ENCODE measurements at regions not wholly inside any gene's neighbourhood (a gene's known extent, or its start where the extent isn't known, plus 50 kb on each side); places are given as distances from the start of the nearest gene placed in this dataset.

GRCh38 chr16:59060207-59060606 is 326.1 kb upstream of the GOT2 start:
- H3K36me3 ChIP-seq: no peaks in the 10 kb centered on the region
- TF ChIP-seq POLR2A (IDR thresholded peaks at IDR 0.05) (no peak), EP300 (IDR thresholded peaks at IDR 0.05) (no peak), POLR2AphosphoS5 (IDR thresholded peaks at IDR 0.05) (no peak), CTCF (IDR thresholded peaks at IDR 0.05) (no peak)
- H3K4me1 ChIP-seq: no peaks in the 10 kb centered on the region
- 64% methylated on average over 1 of the region's 1 CpG for WGBS
- no peak overlapping the region for H3K27ac ChIP-seq
- no peak overlapping the region for H3K4me3 ChIP-seq
- no peaks in the 10 kb centered on the region for H3K9me3 ChIP-seq
- H3K27me3 ChIP-seq: no peaks in the 10 kb centered on the region
- DNase-seq (ENCODE audit: low spot score in 2 of 2): no peak

DNA sequence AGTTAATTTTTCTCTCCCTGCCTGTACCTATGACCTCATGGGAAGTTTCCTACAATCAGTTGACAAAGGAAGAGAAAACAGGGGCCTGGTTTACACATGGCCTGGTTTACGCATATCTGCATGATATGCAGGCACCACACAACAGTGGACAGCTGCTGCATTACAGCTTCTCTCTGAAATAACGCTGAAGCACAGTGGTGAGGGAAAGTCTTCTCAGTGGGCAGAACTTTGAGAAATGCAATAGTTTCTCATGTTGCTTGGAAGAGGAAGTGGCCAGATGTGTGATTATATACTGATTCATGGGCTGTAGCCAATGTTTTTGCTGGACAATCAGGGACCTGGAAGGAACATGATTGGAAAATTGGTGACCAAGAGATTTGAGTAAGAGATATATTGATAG is 324.1 kb upstream of the GOT2 start:
- H3K4me1 ChIP-seq: no peaks in the 10 kb centered on the region
- no peak overlapping the region for H3K27ac ChIP-seq
- DNase-seq (ENCODE audit: low spot score in 2 of 2): no peak
- no peaks in the 10 kb centered on the region for H3K9me3 ChIP-seq
- H3K4me3 ChIP-seq: no peak overlapping the region
- no peaks in the 10 kb centered on the region for H3K36me3 ChIP-seq
- no peak for TF ChIP-seq POLR2A (IDR thresholded peaks at IDR 0.05)
- 76% methylated on average over 2 of the region's 2 CpGs for WGBS
- H3K27me3 ChIP-seq: no peaks in the 10 kb centered on the region

DNA sequence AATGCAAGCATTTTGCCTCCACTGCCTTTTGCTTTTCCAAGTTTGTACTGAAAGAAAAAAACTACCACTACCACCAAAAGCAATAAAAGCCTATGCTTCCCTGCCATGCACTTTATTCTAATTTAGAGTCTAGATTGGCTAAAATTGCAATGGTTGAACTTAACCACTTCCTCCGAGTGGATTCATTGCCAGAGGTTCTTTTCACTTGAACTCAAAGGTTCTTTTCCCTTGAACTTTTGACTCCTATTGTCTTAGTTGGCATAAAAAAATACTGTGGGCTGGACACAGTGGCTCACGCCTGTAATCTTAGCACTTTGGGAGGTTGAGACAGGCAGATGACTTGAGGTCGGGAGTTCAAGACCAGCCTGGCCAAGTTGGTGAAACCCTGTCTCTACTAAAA is 319.8 kb upstream of the GOT2 start:
- Histone ChIP-seq H3K36me3 (no peaks in the 10 kb centered on the region), H3K27ac (no peak overlapping the region), H3K27me3 (no peaks in the 10 kb centered on the region), H3K4me1 (no peaks in the 10 kb centered on the region), H3K4me3 (no peak overlapping the region), H3K9me3 (no peaks in the 10 kb centered on the region)
- 63% methylated on average over 3 of the region's 3 CpGs for WGBS
- TF ChIP-seq EP300 (IDR thresholded peaks at IDR 0.05) (no peak), POLR2AphosphoS5 (IDR thresholded peaks at IDR 0.05) (no peak), POLR2A (IDR thresholded peaks at IDR 0.05) (no peak), CTCF (IDR thresholded peaks at IDR 0.05) (no peak)
- DNase-seq (ENCODE audit: low spot score in 2 of 2): no peak

GRCh38 chr16:59052231-59052630 is 318.1 kb upstream of the GOT2 start:
- 94% methylated on average over 5 of the region's 5 CpGs for WGBS
- TF ChIP-seq POLR2A (IDR thresholded peaks at IDR 0.05): no peak
- TF ChIP-seq EP300 (IDR thresholded peaks at IDR 0.05): no peak
- TF ChIP-seq POLR2AphosphoS5 (IDR thresholded peaks at IDR 0.05): no peak
- no peak for TF ChIP-seq CTCF (IDR thresholded peaks at IDR 0.05)
- H3K9me3 ChIP-seq: no peaks in the 10 kb centered on the region

GRCh38 chr16:59048876-59049275 is 314.8 kb upstream of the GOT2 start:
- TF ChIP-seq POLR2AphosphoS5 (IDR thresholded peaks at IDR 0.05): no peak
- TF ChIP-seq CTCF (IDR thresholded peaks at IDR 0.05): no peak
- TF ChIP-seq POLR2A (IDR thresholded peaks at IDR 0.05): no peak
- TF ChIP-seq EP300 (IDR thresholded peaks at IDR 0.05): no peak
- Histone ChIP-seq H3K9me3 (no peaks in the 10 kb centered on the region), H3K27me3 (no peaks in the 10 kb centered on the region), H3K4me3 (no peak overlapping the region), H3K4me1 (no peaks in the 10 kb centered on the region), H3K27ac (no peak overlapping the region), H3K36me3 (no peaks in the 10 kb centered on the region)
- DNase-seq (ENCODE audit: low spot score in 2 of 2): no peak
- WGBS: 33% methylated on average over 3 of the region's 3 CpGs

More at GRCh38 chr16:59052231-59052630, 318.1 kb upstream of the GOT2 start:
- no peak for DNase-seq (ENCODE audit: low spot score in 2 of 2)
- Histone ChIP-seq H3K27ac (no peak overlapping the region), H3K36me3 (no peaks in the 10 kb centered on the region), H3K27me3 (no peaks in the 10 kb centered on the region), H3K4me1 (no peaks in the 10 kb centered on the region), H3K4me3 (no peak overlapping the region)

DNA sequence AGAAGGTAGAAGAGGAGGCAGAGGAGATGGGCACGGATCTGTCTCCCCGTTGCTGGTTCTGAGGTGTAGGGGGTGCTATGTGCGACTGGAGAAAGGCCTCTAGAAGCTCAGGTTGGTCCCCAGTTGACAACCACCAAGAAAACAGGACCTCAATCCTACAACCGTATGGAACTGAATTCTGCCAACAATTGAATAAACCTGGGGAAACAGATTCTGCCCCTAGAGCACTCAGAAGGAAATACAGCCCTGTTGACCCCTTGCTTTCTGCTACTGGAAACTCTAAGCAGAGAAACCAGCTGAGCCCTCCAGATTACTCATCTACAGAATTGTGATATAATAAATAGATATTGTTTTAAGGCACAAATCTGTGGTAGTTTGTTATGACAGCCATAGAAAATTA is 313.0 kb upstream of the GOT2 start:
- Histone ChIP-seq H3K27me3 (no peaks in the 10 kb centered on the region), H3K27ac (no peak overlapping the region), H3K36me3 (no peaks in the 10 kb centered on the region), H3K4me1 (no peaks in the 10 kb centered on the region), H3K9me3 (no peaks in the 10 kb centered on the region), H3K4me3 (no peak overlapping the region)
- no peak for DNase-seq (ENCODE audit: low spot score in 2 of 2)
- TF ChIP-seq EP300 (IDR thresholded peaks at IDR 0.05) (no peak), CTCF (IDR thresholded peaks at IDR 0.05) (no peak), POLR2AphosphoS5 (IDR thresholded peaks at IDR 0.05) (no peak), POLR2A (IDR thresholded peaks at IDR 0.05) (no peak)
- WGBS: 71% methylated on average over 4 of the region's 4 CpGs
